GM12872 (cell line): ENCODE measurements at regions not wholly inside any gene's neighbourhood (a gene's known extent, or its start where the extent isn't known, plus 50 kb on each side); places are given as distances from the start of the nearest gene placed in this dataset.

Source experiments
- TF ChIP-seq, protein P1 (sequence below): IDR thresholded peaks from 3 replicates; pipeline ENCODE4 v1.5.1; 2011; ENCODE audit warnings: low read depth, mild to moderate bottlenecking, low read length, moderate library complexity; ENCODE audit not compliant: insufficient read depth

DNA sequence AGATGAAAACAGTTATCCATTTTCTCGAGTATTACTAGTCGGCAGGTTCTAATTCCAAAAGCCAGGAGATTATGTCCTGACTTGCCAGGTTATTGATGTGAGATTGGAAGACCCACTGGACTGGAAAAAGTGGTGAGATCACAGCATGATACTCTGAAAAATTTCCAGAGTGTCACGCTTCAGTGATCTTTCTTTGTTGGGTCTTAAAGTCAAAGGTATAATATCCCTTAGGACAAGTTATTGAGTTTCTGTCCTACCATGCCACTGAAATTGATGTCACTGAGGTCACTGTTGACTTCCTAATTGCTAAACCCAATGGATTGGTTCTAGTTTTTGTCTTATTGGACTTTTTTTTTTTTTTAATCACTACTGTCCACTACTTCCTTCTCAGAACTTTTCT lies 104.5 kb upstream of the GRAMD1B start:
- TF ChIP-seq, protein P1, sequence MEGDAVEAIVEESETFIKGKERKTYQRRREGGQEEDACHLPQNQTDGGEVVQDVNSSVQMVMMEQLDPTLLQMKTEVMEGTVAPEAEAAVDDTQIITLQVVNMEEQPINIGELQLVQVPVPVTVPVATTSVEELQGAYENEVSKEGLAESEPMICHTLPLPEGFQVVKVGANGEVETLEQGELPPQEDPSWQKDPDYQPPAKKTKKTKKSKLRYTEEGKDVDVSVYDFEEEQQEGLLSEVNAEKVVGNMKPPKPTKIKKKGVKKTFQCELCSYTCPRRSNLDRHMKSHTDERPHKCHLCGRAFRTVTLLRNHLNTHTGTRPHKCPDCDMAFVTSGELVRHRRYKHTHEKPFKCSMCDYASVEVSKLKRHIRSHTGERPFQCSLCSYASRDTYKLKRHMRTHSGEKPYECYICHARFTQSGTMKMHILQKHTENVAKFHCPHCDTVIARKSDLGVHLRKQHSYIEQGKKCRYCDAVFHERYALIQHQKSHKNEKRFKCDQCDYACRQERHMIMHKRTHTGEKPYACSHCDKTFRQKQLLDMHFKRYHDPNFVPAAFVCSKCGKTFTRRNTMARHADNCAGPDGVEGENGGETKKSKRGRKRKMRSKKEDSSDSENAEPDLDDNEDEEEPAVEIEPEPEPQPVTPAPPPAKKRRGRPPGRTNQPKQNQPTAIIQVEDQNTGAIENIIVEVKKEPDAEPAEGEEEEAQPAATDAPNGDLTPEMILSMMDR = no peak

DNA sequence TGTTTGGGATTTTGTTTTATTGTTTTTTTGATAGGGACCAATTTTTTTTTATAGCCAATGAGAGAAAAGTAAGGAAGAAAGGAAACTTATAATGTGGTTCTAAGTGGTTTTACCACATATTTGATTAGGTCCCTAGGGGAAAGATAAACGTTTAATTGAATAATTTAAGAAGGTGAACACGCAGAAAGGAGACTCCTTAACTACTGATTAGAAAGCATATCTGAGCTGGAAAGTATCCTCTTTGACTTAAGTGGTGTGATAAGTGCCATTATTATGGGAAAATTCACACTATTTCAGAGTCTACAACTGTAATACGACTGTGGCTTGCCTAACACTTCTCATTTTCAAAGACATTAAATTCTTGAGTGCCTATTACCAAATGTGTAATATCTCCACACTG lies 106.5 kb upstream of the GRAMD1B start:
- TF ChIP-seq, protein P1 = no peak

DNA sequence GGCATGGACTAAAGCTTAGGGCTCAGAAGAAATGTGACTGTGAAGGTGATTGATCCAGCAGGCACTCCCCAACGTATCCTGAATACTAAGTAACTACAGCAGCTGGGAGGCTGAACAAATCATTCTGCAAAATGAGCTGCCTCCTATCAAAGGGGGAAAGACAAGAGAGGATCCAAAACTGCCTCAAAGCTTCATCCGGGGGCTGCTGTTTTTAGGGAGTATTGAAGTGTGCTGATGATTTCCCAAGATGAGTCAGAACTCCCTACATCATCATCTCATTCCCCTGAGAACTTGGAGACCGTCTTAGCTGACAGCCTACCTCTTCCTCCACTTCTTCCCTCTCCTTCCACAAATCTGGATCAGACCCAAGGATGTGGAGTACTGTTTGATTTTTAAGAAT lies 108.4 kb upstream of the GRAMD1B start:
- TF ChIP-seq, protein P1 = no peak

DNA sequence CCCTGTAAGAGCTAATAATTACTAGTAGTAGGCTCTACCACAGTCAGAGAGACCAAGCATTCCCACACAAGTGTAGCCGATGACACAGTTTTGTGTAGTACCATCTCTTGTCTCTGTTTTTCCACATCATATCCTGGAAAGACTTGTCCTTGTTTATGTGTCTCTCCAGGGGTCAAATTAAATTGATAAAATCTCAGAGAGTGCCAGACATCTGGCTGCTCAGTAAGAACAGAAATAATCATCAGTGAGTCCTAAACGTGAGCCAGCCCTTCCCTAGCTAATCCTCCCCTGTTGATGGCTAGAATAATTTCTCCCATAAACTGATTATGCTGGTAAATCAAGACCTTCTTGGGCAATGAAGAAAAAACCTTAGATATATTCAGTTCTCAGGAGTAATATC lies 111.4 kb upstream of the GRAMD1B start:
- TF ChIP-seq, protein P1 = no peak

DNA sequence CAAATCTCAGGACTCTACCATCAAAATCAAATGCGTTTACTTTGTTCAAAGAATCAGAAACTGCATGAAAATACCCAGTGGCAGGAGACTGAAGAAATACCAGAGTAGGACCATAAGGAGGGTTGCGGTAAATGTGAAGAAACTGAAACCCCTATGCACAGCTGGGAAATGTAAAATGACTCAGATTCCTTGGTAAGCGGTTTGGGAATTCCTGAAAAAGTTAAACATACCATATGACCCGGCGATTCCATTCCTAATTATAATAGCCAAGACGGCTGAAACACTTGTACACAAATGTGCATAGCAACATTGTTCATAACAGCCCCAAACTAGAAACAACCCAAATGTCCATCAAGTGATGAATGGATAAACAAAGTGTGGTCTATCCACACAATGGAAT lies 114.1 kb upstream of the GRAMD1B start:
- TF ChIP-seq, protein P1 = no peak

DNA sequence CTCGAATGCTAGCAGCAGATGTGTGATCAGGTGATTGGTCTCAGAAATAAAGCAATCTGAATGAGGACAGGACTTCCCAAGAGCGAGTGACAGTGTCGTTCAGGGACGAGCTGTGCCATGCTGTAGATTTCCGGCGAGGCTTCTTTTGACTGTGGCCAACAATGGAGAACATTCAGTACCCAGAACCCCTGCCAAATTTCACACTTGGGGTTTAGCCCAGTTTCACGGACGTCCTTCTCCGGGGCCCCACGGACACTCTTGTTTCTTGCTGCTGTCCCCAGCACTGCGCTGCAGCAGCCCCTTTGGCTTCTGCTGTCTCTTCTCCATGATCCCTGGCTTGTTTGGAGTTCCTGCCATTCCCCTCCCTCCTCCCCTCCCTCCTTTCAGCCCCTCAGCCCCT lies 115.1 kb upstream of the GRAMD1B start:
- TF ChIP-seq, protein P1 = no peak

DNA sequence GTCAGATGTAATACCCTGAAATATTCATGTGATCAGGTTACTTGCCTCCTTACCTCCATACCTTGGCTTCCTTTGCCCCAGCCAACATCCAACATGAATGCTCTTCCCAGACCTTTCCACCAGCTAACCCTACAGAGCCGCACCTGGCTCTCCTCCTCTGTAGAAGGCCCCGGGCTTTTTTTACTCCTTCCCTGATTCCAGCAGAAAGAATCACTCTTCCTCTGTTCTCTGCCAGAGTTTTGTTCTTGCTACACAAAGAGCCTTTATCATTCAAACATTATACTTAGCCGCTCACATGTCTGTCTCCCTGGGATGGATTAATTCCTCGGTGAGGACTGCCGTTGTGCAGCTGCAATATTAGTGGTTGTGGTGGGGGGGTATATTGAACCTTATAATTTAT lies 116.8 kb upstream of the GRAMD1B start:
- TF ChIP-seq, protein P1 = no peak

DNA sequence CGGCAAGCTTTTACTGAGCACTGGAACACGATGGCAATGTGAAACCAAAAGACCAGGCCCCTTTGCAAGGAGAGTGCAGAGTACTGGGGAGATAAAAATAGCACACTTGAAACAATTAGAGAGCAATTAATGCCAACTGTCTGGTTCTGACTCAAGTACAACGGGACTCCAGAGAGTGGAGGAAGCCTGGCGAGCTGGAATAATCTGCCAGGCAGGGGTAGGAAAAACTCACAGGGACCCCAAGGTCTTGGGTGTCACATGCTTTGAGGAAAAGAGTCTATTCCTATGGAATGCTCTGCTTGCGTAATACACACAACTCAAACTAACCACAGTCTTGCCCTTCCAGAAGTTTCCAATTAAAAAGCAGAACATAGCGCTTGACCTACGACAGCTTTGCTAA lies 113.0 kb upstream of the CLMP start:
- TF ChIP-seq, protein P1 = no peak
